WTC11 (cell line): ENCODE measurements at regions not wholly inside any gene's neighbourhood (a gene's known extent, or its start where the extent isn't known, plus 50 kb on each side); places are given as distances from the start of the nearest gene placed in this dataset.

Experiments
- ATAC-seq: fragments of 200-7000 bp; cut with Tn5 transposase; 2 replicates; pipeline ENCODE4 v1.10.0; 2021; ENCODE audit warnings: mild to moderate bottlenecking, moderate library complexity
- CTCF ChIA-PET: fragments of 300-600 bp; sonication (Branson Sonifier 250); formaldehyde crosslinking; loops from one replicate; lab custom pipeline; 2021; ENCODE audit warnings: antibody characterized with exemption; lab: Charles Lee
- POLR2A ChIA-PET: fragments of 350-600 bp; sonication (Branson Sonifier 250); formaldehyde crosslinking; loops from one replicate; lab custom pipeline; 2021; ENCODE audit warnings: antibody characterized with exemption; lab: Charles Lee
- DNase-seq: peaks from one replicate; pipeline ENCODE4 v3.0.0; 2021; ENCODE audit warnings: low spot score
- H3K27ac Mint-ChIP-seq: 2 replicates; pipeline ENCODE4 v1.8.0; 2021; ENCODE audit warnings: mixed read lengths
- H3K27me3 Mint-ChIP-seq: 2 replicates; pipeline ENCODE4 v1.8.0; 2021; ENCODE audit warnings: low read depth, mild to moderate bottlenecking, moderate library complexity, mixed read lengths
- H3K36me3 Mint-ChIP-seq: 2 replicates; pipeline ENCODE4 v1.8.0; 2021; ENCODE audit warnings: mixed read lengths
- H3K4me1 Mint-ChIP-seq: 2 replicates; pipeline ENCODE4 v1.8.0; 2022; ENCODE audit warnings: mixed read lengths
- H3K4me3 Mint-ChIP-seq: 2 replicates; pipeline ENCODE4 v1.8.0; 2021; ENCODE audit warnings: mild to moderate bottlenecking, moderate library complexity, mixed read lengths
- H3K9me3 Mint-ChIP-seq: 2 replicates; pipeline ENCODE4 v1.8.0; 2021; ENCODE audit warnings: mixed read lengths
- ATF1 ChIP-seq: sonication (generic); formaldehyde crosslinking; IDR thresholded peaks from 2 replicates; pipeline ENCODE4 v1.8.1; 2023; ENCODE audit warnings: mild to moderate bottlenecking, moderate library complexity, missing genetic modification reagents
- CREM ChIP-seq: sonication (generic); formaldehyde crosslinking; IDR thresholded peaks from 2 replicates; pipeline ENCODE4 v1.8.1; 2022; ENCODE audit warnings: mild to moderate bottlenecking, missing genetic modification reagents, moderate library complexity
- E2F1 ChIP-seq: sonication (generic); formaldehyde crosslinking; IDR thresholded peaks from 2 replicates; pipeline ENCODE4 v1.8.0; 2022; ENCODE audit warnings: mild to moderate bottlenecking, missing genetic modification reagents
- ELF4 ChIP-seq: sonication (generic); formaldehyde crosslinking; IDR thresholded peaks from 2 replicates; pipeline ENCODE4 v1.8.1; 2022; ENCODE audit warnings: low read depth, mild to moderate bottlenecking, moderate library complexity, missing genetic modification reagents
- ESRRA ChIP-seq: sonication (generic); formaldehyde crosslinking; IDR thresholded peaks from 2 replicates; pipeline ENCODE4 v1.8.1; 2022; ENCODE audit warnings: mild to moderate bottlenecking, missing genetic modification reagents, borderline replicate concordance
- ETV6 ChIP-seq: sonication (generic); formaldehyde crosslinking; IDR thresholded peaks from 2 replicates; pipeline ENCODE4 v1.8.1; 2022; ENCODE audit warnings: mild to moderate bottlenecking, missing genetic modification reagents
- IRF1 ChIP-seq: sonication (generic); formaldehyde crosslinking; IDR thresholded peaks from 2 replicates; pipeline ENCODE4 v1.8.0; 2023; ENCODE audit warnings: missing genetic modification reagents
- IRF2 ChIP-seq: sonication (generic); formaldehyde crosslinking; IDR thresholded peaks from 2 replicates; pipeline ENCODE4 v1.8.0; 2022; ENCODE audit warnings: low read depth, missing genetic modification reagents, borderline replicate concordance
- JAZF1 ChIP-seq: fragments of 250-450 bp; sonication (Bioruptor Pico); IDR thresholded peaks from 2 replicates; pipeline ENCODE4 v1.9.0; 2021; ENCODE audit warnings: moderate library complexity, mild to moderate bottlenecking, inconsistent platforms
- JUN ChIP-seq: sonication (generic); formaldehyde crosslinking; IDR thresholded peaks from 2 replicates; pipeline ENCODE4 v1.8.0; 2023; ENCODE audit warnings: mild to moderate bottlenecking, missing genetic modification reagents
- KAT7 ChIP-seq: sonication (generic); formaldehyde crosslinking; IDR thresholded peaks from 2 replicates; pipeline ENCODE4 v1.8.1; 2023; ENCODE audit warnings: missing genetic modification reagents, mild to moderate bottlenecking, borderline replicate concordance
- MLX ChIP-seq: sonication (generic); formaldehyde crosslinking; IDR thresholded peaks from 2 replicates; pipeline ENCODE4 v1.8.1; 2023; ENCODE audit warnings: mild to moderate bottlenecking, missing genetic modification reagents, moderate library complexity
- NR2C2 ChIP-seq: sonication (generic); formaldehyde crosslinking; IDR thresholded peaks from 2 replicates; pipeline ENCODE4 v1.8.0; 2022; ENCODE audit warnings: mild to moderate bottlenecking, missing genetic modification reagents
- NR3C1 ChIP-seq: sonication (generic); formaldehyde crosslinking; conservative IDR thresholded peaks from 2 replicates; pipeline ENCODE4 v1.8.1; 2023; ENCODE audit warnings: low read depth, mild to moderate bottlenecking, missing genetic modification reagents
- PRDM15 ChIP-seq: sonication (generic); formaldehyde crosslinking; IDR thresholded peaks from 2 replicates; pipeline ENCODE4 v1.8.0; 2022; ENCODE audit warnings: missing genetic modification reagents
- SOX15 ChIP-seq: fragments of 250-450 bp; sonication (Bioruptor Pico); IDR thresholded peaks from 2 replicates; pipeline ENCODE4 v1.9.0; 2021; ENCODE audit warnings: mild to moderate bottlenecking
- TCF7 ChIP-seq: sonication (generic); formaldehyde crosslinking; IDR thresholded peaks from 2 replicates; pipeline ENCODE4 v1.8.0; 2022; ENCODE audit warnings: mild to moderate bottlenecking, low read depth, missing genetic modification reagents, moderate library complexity
- TP53 ChIP-seq: sonication (generic); formaldehyde crosslinking; IDR thresholded peaks from 2 replicates; pipeline ENCODE4 v1.8.1; 2023; ENCODE audit warnings: mild to moderate bottlenecking, missing genetic modification reagents
- USF2 ChIP-seq: sonication (generic); formaldehyde crosslinking; IDR thresholded peaks from 2 replicates; pipeline ENCODE4 v1.8.1; 2023; ENCODE audit warnings: mild to moderate bottlenecking, missing genetic modification reagents, moderate library complexity
- ZBTB43 ChIP-seq: sonication (generic); formaldehyde crosslinking; IDR thresholded peaks from 2 replicates; pipeline ENCODE4 v1.8.1; 2023; ENCODE audit warnings: mild to moderate bottlenecking, missing genetic modification reagents
- ZNF263 ChIP-seq: sonication (generic); formaldehyde crosslinking; IDR thresholded peaks from 2 replicates; pipeline ENCODE4 v1.8.1; 2022; ENCODE audit warnings: low read depth, mild to moderate bottlenecking, moderate library complexity, missing genetic modification reagents
- ZNF425 ChIP-seq: fragments of 250-450 bp; sonication (Bioruptor Pico); conservative IDR thresholded peaks from 2 replicates; pipeline ENCODE4 v1.9.0; 2021; ENCODE audit warnings: mild to moderate bottlenecking

- TF ChIP-seq IRF1 (CRISPR knock-in tag) (no peak), IRF2 (CRISPR knock-in tag) (no peak), ELF4 (CRISPR knock-in tag) (no peak)
- TF ChIP-seq, all 79 proteins: peak for 0
These were observed 296.7 kb downstream of the FBXW7 start (continued) for GRCh38 chr4:152239216-152239615.

GRCh38 chr4:152236519-152237056 lies 299.3 kb downstream of the FBXW7 start:
- Mint-ChIP-seq H3K4me3 (no peak overlapping the region), H3K36me3 (peaks cover under 1% of the 10 kb centered on the region), H3K4me1 (0 out of 2 replicates have a peak, but pooled peaks cover 3% of the 10 kb centered on the region), H3K27ac (peak overlapping the region; percentile 70; the same call in 1 of the 2 replicates), H3K9me3 (peaks cover 1% of the 10 kb centered on the region; the same call in 1 of the 2 replicates), H3K27me3 (no peaks in the 10 kb centered on the region)
- no peak for DNase-seq
- ChIA-PET POLR2A (no interaction called here), CTCF (no interaction called here)
- TF ChIP-seq NR3C1 (CRISPR knock-in tag) (no peak), JAZF1 (CRISPR knock-in tag) (no peak), ESRRA (CRISPR knock-in tag) (no peak), ZBTB43 (CRISPR knock-in tag) (no peak)
- ATAC-seq = no peak

- DNase-seq = no peak
- H3K4me3 Mint-ChIP-seq = no peak overlapping the region
- POLR2A ChIA-PET = no interaction called here
- no peaks in the 10 kb centered on the region for H3K27me3 Mint-ChIP-seq
- peaks cover 8% of the 10 kb centered on the region; the same call in 1 of the 2 replicates for H3K9me3 Mint-ChIP-seq
- 0 out of 2 replicates have a peak, but pooled peaks cover 3% of the 10 kb centered on the region for H3K4me1 Mint-ChIP-seq
- peaks cover 7% of the 10 kb centered on the region for H3K36me3 Mint-ChIP-seq
- no peak for TF ChIP-seq CREM
- no peak for TF ChIP-seq MLX (CRISPR knock-in tag)
- TF ChIP-seq ZNF263 (CRISPR knock-in tag) = no peak
- TF ChIP-seq TCF7 (CRISPR knock-in tag) = no peak
- TF ChIP-seq JUN (CRISPR knock-in tag) = no peak
- TF ChIP-seq KAT7 (CRISPR knock-in tag) = no peak
- TF ChIP-seq SOX15 (CRISPR knock-in tag) = no peak
- TF ChIP-seq USF2 = no peak
- no peak for TF ChIP-seq PRDM15 (CRISPR knock-in tag)
- TF ChIP-seq TP53 (CRISPR knock-in tag) = no peak
- TF ChIP-seq ATF1 (CRISPR knock-in tag) = no peak
- no peak for TF ChIP-seq ETV6
- no peak for TF ChIP-seq IRF1 (CRISPR knock-in tag)
- no peak for TF ChIP-seq ESRRA (CRISPR knock-in tag)
- TF ChIP-seq E2F1 (CRISPR knock-in tag) = no peak
- no peak for TF ChIP-seq ZNF425 (CRISPR knock-in tag)
- TF ChIP-seq NR2C2 (CRISPR knock-in tag) = no peak
- TF ChIP-seq, all 79 proteins: peak for 0
- no peak for ATAC-seq
- CTCF ChIA-PET = no interaction called here
- no peak overlapping the region for H3K27ac Mint-ChIP-seq
These were observed 300.2 kb downstream of the FBXW7 start for GRCh38 chr4:152235718-152236117.
